SU-DHL-6 (cell line): ENCODE measurements at regions not wholly inside any gene's neighbourhood (a gene's known extent, or its start where the extent isn't known, plus 50 kb on each side); places are given as distances from the start of the nearest gene placed in this dataset.

Experiments
- CTCF ChIP-seq: fragments of 200-600 bp; sonication (generic); IDR thresholded peaks from one replicate; pipeline ENCODE4 v1.5.1; 2017; ENCODE audit warnings: antibody characterized with exemption, mild to moderate bottlenecking, low read length, moderate library complexity; ENCODE audit not compliant: insufficient read depth, poor library complexity, severe bottlenecking
- EZH2phosphoT487 ChIP-seq: fragments of 200-600 bp; sonication (generic), shearing (Covaris generic); conservative IDR thresholded peaks from 2 replicates; pipeline ENCODE4 v1.6.1; 2018; ENCODE audit warnings: mild to moderate bottlenecking, antibody characterized with exemption, low read length, moderate library complexity, mixed read lengths

GRCh38 chr5:20335978-20336377 is 348.0 kb upstream of the CDH18 start:
- TF ChIP-seq EZH2phosphoT487 (no peak), CTCF (peak; percentile 9)
